ENCODE measurements at regions not wholly inside any gene's neighbourhood (a gene's known extent, or its start where the extent isn't known, plus 50 kb on each side); places are given as distances from the start of the nearest gene placed in this dataset.

GRCh38 chr22:44398856-44399837, 86.4 kb upstream of the SHISAL1 start:
- CTCF ChIA-PET = no interaction called here
- no peak for DNase-seq (ENCODE audit: extremely low spot score)
- POLR2A ChIA-PET = no interaction called here
- no peak for TF ChIP-seq SP1 (IDR thresholded peaks at IDR 0.05)
- TF ChIP-seq FOXM1 (IDR thresholded peaks at IDR 0.05; ENCODE audit: borderline replicate concordance) = no peak

GRCh38 chr22:44396727-44397722, 84.3 kb upstream of the SHISAL1 start:
- ChIA-PET CTCF (no interaction called here), POLR2A (no interaction called here)
- DNase-seq (ENCODE audit: extremely low spot score) = no peak
- TF ChIP-seq SUZ12 (IDR thresholded peaks at IDR 0.05) (no peak), L3MBTL2 (conservative IDR thresholded peaks at IDR 0.05) (no peak), FOXA1 (IDR thresholded peaks at IDR 0.05) (no peak), ARNT (IDR thresholded peaks at IDR 0.05) (no peak), PKNOX1 (IDR thresholded peaks at IDR 0.05) (no peak), LEF1 (IDR thresholded peaks at IDR 0.05; ENCODE audit: borderline replicate concordance) (no peak), SP1 (IDR thresholded peaks at IDR 0.05) (no peak), ELF4 (IDR thresholded peaks at IDR 0.05) (no peak), ZNF384 (IDR thresholded peaks at IDR 0.05) (no peak), HDGF (IDR thresholded peaks at IDR 0.05; ENCODE audit: borderline replicate concordance) (no peak), FOXK2 (IDR thresholded peaks at IDR 0.05) (no peak), CTBP1 (IDR thresholded peaks at IDR 0.05; ENCODE audit: borderline replicate concordance) (no peak), BHLHE40 (IDR thresholded peaks at IDR 0.05; ENCODE audit: borderline replicate concordance) (no peak), FOXM1 (IDR thresholded peaks at IDR 0.05; ENCODE audit: borderline replicate concordance) (no peak), NFRKB (IDR thresholded peaks at IDR 0.05) (no peak), TARDBP (IDR thresholded peaks at IDR 0.05) (no peak)

GRCh38 chr22:44396021-44396726, 83.4 kb upstream of the SHISAL1 start:
- no peak for TF ChIP-seq CTBP1 (IDR thresholded peaks at IDR 0.05; ENCODE audit: borderline replicate concordance)
- no peak for TF ChIP-seq HDGF (IDR thresholded peaks at IDR 0.05; ENCODE audit: borderline replicate concordance)
- no peak for TF ChIP-seq TARDBP (IDR thresholded peaks at IDR 0.05)
- no peak for TF ChIP-seq PKNOX1 (IDR thresholded peaks at IDR 0.05)
- no peak for TF ChIP-seq SUZ12 (IDR thresholded peaks at IDR 0.05)
- no peak for TF ChIP-seq LEF1 (IDR thresholded peaks at IDR 0.05; ENCODE audit: borderline replicate concordance)
- no peak for TF ChIP-seq ARNT (IDR thresholded peaks at IDR 0.05)
- no peak for TF ChIP-seq L3MBTL2 (conservative IDR thresholded peaks at IDR 0.05)
- no peak for TF ChIP-seq SP1 (IDR thresholded peaks at IDR 0.05)
- TF ChIP-seq FOXM1 (IDR thresholded peaks at IDR 0.05; ENCODE audit: borderline replicate concordance) = no peak
- TF ChIP-seq BHLHE40 (IDR thresholded peaks at IDR 0.05; ENCODE audit: borderline replicate concordance) = no peak
- TF ChIP-seq FOXA1 (IDR thresholded peaks at IDR 0.05) = no peak
- TF ChIP-seq ELF4 (IDR thresholded peaks at IDR 0.05) = no peak
- no peak for TF ChIP-seq FOXK2 (IDR thresholded peaks at IDR 0.05)
- TF ChIP-seq NFRKB (IDR thresholded peaks at IDR 0.05) = no peak
- no peak for TF ChIP-seq ZNF384 (IDR thresholded peaks at IDR 0.05)
- POLR2A ChIA-PET = no interaction called here

GRCh38 chr22:44395118-44396005, 82.6 kb upstream of the SHISAL1 start:
- POLR2A ChIA-PET = no interaction called here
- TF ChIP-seq NFRKB (IDR thresholded peaks at IDR 0.05) (no peak), FOXM1 (IDR thresholded peaks at IDR 0.05; ENCODE audit: borderline replicate concordance) (no peak), BHLHE40 (IDR thresholded peaks at IDR 0.05; ENCODE audit: borderline replicate concordance) (no peak), LEF1 (IDR thresholded peaks at IDR 0.05; ENCODE audit: borderline replicate concordance) (no peak), PKNOX1 (IDR thresholded peaks at IDR 0.05) (no peak), CTBP1 (IDR thresholded peaks at IDR 0.05; ENCODE audit: borderline replicate concordance) (no peak), L3MBTL2 (conservative IDR thresholded peaks at IDR 0.05) (no peak), SUZ12 (IDR thresholded peaks at IDR 0.05) (no peak), ZNF384 (IDR thresholded peaks at IDR 0.05) (no peak), FOXA1 (IDR thresholded peaks at IDR 0.05) (no peak), ARNT (IDR thresholded peaks at IDR 0.05) (no peak), SP1 (IDR thresholded peaks at IDR 0.05) (no peak), ELF4 (IDR thresholded peaks at IDR 0.05) (no peak), TARDBP (IDR thresholded peaks at IDR 0.05) (no peak), FOXK2 (IDR thresholded peaks at IDR 0.05) (no peak), HDGF (IDR thresholded peaks at IDR 0.05; ENCODE audit: borderline replicate concordance) (no peak)
- CTCF ChIA-PET = no interaction called here
- DNase-seq (ENCODE audit: extremely low spot score) = no peak

More at GRCh38 chr22:44396021-44396726, 83.4 kb upstream of the SHISAL1 start:
- CTCF ChIA-PET = no interaction called here
- no peak for DNase-seq (ENCODE audit: extremely low spot score)
